ENCODE measurements at regions not wholly inside any gene's neighbourhood (a gene's known extent, or its start where the extent isn't known, plus 50 kb on each side); places are given as distances from the start of the nearest gene placed in this dataset.

GRCh38 chrX:39759526-39760224, 338.1 kb downstream of the BCOR start:
- no peak for TF ChIP-seq CTCF (IDR thresholded peaks at IDR 0.05; ENCODE audit: insufficient read depth, low read length, poor library complexity, severe bottlenecking)
- no peak for DNase-seq (ENCODE audit: low read depth)
- H3K4me3 ChIP-seq (ENCODE audit: low read depth, low read length): no peak overlapping the region

GRCh38 chrX:39760930-39761329, 336.8 kb downstream of the BCOR start:
- DNase-seq (ENCODE audit: low read depth): no peak
- no peak for TF ChIP-seq CTCF (IDR thresholded peaks at IDR 0.05; ENCODE audit: insufficient read depth, low read length, poor library complexity, severe bottlenecking)
- Histone ChIP-seq H3K4me3 (ENCODE audit: low read depth, low read length) (no peak overlapping the region), H3K27me3 (ENCODE audit: control insufficient read depth, insufficient read depth, low read length) (no peaks in the 10 kb centered on the region), H3K36me3 (ENCODE audit: control insufficient read depth, insufficient read depth, low read length) (no peaks in the 10 kb centered on the region)

More at GRCh38 chrX:39759526-39760224, 338.1 kb downstream of the BCOR start:
- Histone ChIP-seq H3K36me3 (ENCODE audit: control insufficient read depth, insufficient read depth, low read length) (no peaks in the 10 kb centered on the region), H3K27me3 (ENCODE audit: control insufficient read depth, insufficient read depth, low read length) (no peaks in the 10 kb centered on the region)

GRCh38 chrX:39762266-39762841, 335.4 kb downstream of the BCOR start:
- no peak for DNase-seq (ENCODE audit: low read depth)
- no peak for TF ChIP-seq CTCF (IDR thresholded peaks at IDR 0.05; ENCODE audit: insufficient read depth, low read length, poor library complexity, severe bottlenecking)
- no peak overlapping the region for H3K4me3 ChIP-seq (ENCODE audit: low read depth, low read length)
- no peaks in the 10 kb centered on the region for H3K36me3 ChIP-seq (ENCODE audit: control insufficient read depth, insufficient read depth, low read length)
- H3K27me3 ChIP-seq (ENCODE audit: control insufficient read depth, insufficient read depth, low read length): no peaks in the 10 kb centered on the region

- Histone ChIP-seq H3K27me3 (ENCODE audit: control insufficient read depth, insufficient read depth, low read length) (no peaks in the 10 kb centered on the region), H3K36me3 (ENCODE audit: control insufficient read depth, insufficient read depth, low read length) (no peaks in the 10 kb centered on the region), H3K4me3 (ENCODE audit: low read depth, low read length) (no peak overlapping the region)
- no peak for TF ChIP-seq CTCF (IDR thresholded peaks at IDR 0.05; ENCODE audit: insufficient read depth, low read length, poor library complexity, severe bottlenecking)
- no peak for DNase-seq (ENCODE audit: low read depth)
Observed at GRCh38 chrX:39764441-39764914, 333.3 kb downstream of the BCOR start.

- Histone ChIP-seq H3K4me3 (ENCODE audit: low read depth, low read length) (no peak overlapping the region), H3K36me3 (ENCODE audit: control insufficient read depth, insufficient read depth, low read length) (no peaks in the 10 kb centered on the region), H3K27me3 (ENCODE audit: control insufficient read depth, insufficient read depth, low read length) (no peaks in the 10 kb centered on the region)
- TF ChIP-seq CTCF (IDR thresholded peaks at IDR 0.05; ENCODE audit: insufficient read depth, low read length, poor library complexity, severe bottlenecking): no peak
- DNase-seq (ENCODE audit: low read depth): no peak
Observed at GRCh38 chrX:39765327-39765726, 332.4 kb downstream of the BCOR start.
